Gastrocnemius medialis (tissue), 4 donors: ENCODE measurements at regions not wholly inside any gene's neighbourhood (a gene's known extent, or its start where the extent isn't known, plus 50 kb on each side); places are given as distances from the start of the nearest gene placed in this dataset.

Source experiments
- ATAC-seq, 2 donors: fragments of 150-250 bp; one replicate each; pipeline ENCODE4 v1.9.1; 2016
- DNase-seq, 2 donors: peaks; one replicate each; pipeline ENCODE4 v3.0.0-alpha.2; 2019
- H3K27ac ChIP-seq, 4 donors: fragments of 200-600 bp; sonication (generic); 1 replicate in 1 of 4; 2 replicates in 3 of 4; pipeline ENCODE4 v1.5.1; 2016 to 2018; ENCODE audit warnings: mild to moderate bottlenecking in 2 of 4, moderate library complexity in 1 of 4
- H3K27me3 ChIP-seq, 3 donors: fragments of 200-600 bp; sonication (generic) in 2 of 3; 1 replicate in 1 of 3; 2 replicates in 2 of 3; pipeline versions ENCODE4 v1.5.1 to v1.6.0; 2016 to 2019; ENCODE audit warnings: mild to moderate bottlenecking in 1 of 3, moderate library complexity in 1 of 3
- H3K36me3 ChIP-seq, 2 donors: fragments of 200-600 bp; sonication (generic) in 1 of 2; one replicate each; pipeline ENCODE4 v1.5.1; 2017 to 2018
- H3K4me1 ChIP-seq, 2 donors: fragments of 200-600 bp; sonication (generic) in 1 of 2; one replicate each; pipeline ENCODE4 v1.5.1; 2016 to 2017; ENCODE audit warnings: mild to moderate bottlenecking in 2 of 2
- H3K4me3 ChIP-seq, 4 donors: fragments of 200-600 bp; sonication (generic) in 3 of 4; 1 replicate in 1 of 4; 2 replicates in 3 of 4; pipeline ENCODE4 v1.5.1; 2016 to 2019; ENCODE audit warnings: mild to moderate bottlenecking in 2 of 4
- H3K9me3 ChIP-seq, 3 donors: fragments of 200-600 bp; sonication (generic) in 2 of 3; 1 replicate in 1 of 3; 2 replicates in 2 of 3; pipeline ENCODE4 v1.5.1; 2016 to 2019
- POLR2A ChIP-seq, 2 donors: fragments of 450-650 bp; IDR thresholded peaks; one replicate each; pipeline ENCODE4 v1.6.1; 2017; ENCODE audit warnings: antibody characterized with exemption in 2 of 2, mild to moderate bottlenecking in 2 of 2, moderate library complexity in 2 of 2
- in situ Hi-C, 4 donors: fragments of 200-750 bp; cut with MboI; loops; one replicate each; pipeline versions ENCODE4 v1.15.0 to v1.8.0; 2017; ENCODE audit warnings: low sequenced_read_pairs in 4 of 4
- intact Hi-C: fragments of 100-400 bp; cut with DNase I; formaldehyde crosslinking; loops from one replicate; pipeline ENCODE4 v1.15.1; 2023; ENCODE audit warnings: low total_unique reads
- TF ChIP-seq, protein P1 (sequence below), 5 experiments: fragments of 450-650 bp in 3 of 5; fragments of 200-600 bp in 2 of 5; sonication (generic) in 2 of 5; IDR thresholded peaks in 4 of 5; conservative IDR thresholded peaks in 1 of 5; 1 replicate in 4 of 5; 2 replicates in 1 of 5; pipeline ENCODE4 v1.5.1; 2016 to 2019; ENCODE audit warnings: antibody characterized with exemption in 5 of 5, mild to moderate bottlenecking in 3 of 5, moderate library complexity in 3 of 5

DNA sequence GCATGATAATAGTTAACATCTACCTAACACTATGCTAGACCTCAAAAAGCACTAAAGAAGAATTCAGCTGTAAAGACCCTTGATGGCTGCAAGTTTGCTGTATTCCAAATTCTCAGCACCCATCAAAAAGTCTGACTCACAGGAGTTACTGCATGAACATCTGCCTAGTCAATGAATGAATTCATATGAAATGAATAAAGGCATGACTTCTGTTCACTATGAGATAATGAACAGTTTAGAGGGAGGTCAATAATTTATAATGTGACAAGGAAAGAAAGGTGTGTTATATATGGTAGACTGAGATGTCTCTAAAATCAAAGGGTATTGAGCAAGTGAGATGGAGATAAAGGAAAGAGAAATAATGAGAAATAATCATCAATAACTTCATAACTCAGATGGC lies 508.2 kb upstream of the TGFBR2 start:
- H3K9me3 ChIP-seq, result no peaks in the 10 kb centered on the region
- in situ Hi-C loops (no loop called here), intact Hi-C loops (no loop called here)
- TF ChIP-seq POLR2A (IDR thresholded peaks at IDR 0.05), result no peak
- TF ChIP-seq, protein P1, sequence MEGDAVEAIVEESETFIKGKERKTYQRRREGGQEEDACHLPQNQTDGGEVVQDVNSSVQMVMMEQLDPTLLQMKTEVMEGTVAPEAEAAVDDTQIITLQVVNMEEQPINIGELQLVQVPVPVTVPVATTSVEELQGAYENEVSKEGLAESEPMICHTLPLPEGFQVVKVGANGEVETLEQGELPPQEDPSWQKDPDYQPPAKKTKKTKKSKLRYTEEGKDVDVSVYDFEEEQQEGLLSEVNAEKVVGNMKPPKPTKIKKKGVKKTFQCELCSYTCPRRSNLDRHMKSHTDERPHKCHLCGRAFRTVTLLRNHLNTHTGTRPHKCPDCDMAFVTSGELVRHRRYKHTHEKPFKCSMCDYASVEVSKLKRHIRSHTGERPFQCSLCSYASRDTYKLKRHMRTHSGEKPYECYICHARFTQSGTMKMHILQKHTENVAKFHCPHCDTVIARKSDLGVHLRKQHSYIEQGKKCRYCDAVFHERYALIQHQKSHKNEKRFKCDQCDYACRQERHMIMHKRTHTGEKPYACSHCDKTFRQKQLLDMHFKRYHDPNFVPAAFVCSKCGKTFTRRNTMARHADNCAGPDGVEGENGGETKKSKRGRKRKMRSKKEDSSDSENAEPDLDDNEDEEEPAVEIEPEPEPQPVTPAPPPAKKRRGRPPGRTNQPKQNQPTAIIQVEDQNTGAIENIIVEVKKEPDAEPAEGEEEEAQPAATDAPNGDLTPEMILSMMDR (IDR thresholded peaks at IDR 0.05 in 4 of 5, conservative IDR thresholded peaks at IDR 0.05 in 1 of 5), result no peak
- no peaks in the 10 kb centered on the region for H3K4me1 ChIP-seq
- ATAC-seq (no peak), DNase-seq (no peak)
- H3K27me3 ChIP-seq, result no peaks in the 10 kb centered on the region
- no peak overlapping the region for H3K27ac ChIP-seq
- no peaks in the 10 kb centered on the region for H3K36me3 ChIP-seq
- no peak overlapping the region for H3K4me3 ChIP-seq

DNA sequence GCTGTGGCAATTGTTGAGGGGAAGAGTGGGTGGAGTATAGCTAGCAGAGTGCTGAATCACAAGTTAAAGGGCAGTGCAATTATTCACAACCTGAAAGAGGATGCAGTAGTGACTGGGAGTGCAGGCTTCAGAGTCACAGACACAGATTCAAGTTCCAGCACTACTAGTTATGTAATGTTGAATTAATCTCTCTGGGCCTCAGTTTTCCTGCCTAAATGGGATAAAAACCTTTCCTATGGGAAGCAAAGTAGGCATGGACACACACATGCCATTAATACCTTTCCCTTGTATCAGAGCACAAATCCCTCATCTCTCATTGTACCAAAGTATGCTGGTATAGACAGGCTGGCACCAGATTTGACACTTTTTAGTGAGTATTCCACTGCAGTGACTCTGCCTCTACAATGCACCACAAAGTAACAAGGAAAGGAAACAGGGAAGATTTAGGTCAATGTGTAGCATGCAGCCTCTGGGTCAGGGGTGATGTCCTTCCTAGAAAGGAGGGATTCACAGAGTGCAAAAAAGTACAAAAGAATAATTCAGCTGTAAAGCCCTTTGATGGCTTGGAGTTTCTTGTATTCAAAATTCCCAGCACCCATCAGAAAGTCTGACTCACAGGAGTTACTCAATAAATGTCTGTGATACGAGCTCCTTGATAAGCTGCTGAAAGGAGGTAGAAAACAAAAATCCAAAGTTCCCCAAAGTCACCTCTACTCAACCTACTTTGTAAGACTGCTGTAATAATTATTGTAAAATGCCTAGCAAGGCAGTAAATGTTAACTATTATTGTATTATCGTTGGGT lies 507.5 kb upstream of the TGFBR2 start:
- no peaks in the 10 kb centered on the region for H3K4me1 ChIP-seq
- no peak overlapping the region for H3K4me3 ChIP-seq
- no peak for ATAC-seq
- H3K9me3 ChIP-seq, result no peaks in the 10 kb centered on the region
- H3K36me3 ChIP-seq, result no peaks in the 10 kb centered on the region
- in situ Hi-C loops, result no loop called here
- intact Hi-C loops, result no loop called here
- no peak for DNase-seq
- TF ChIP-seq, protein P1 (IDR thresholded peaks at IDR 0.05 in 4 of 5, conservative IDR thresholded peaks at IDR 0.05 in 1 of 5), result no peak
- TF ChIP-seq POLR2A (IDR thresholded peaks at IDR 0.05), result no peak
- H3K27me3 ChIP-seq, result no peaks in the 10 kb centered on the region
- H3K27ac ChIP-seq, result no peak overlapping the region

DNA sequence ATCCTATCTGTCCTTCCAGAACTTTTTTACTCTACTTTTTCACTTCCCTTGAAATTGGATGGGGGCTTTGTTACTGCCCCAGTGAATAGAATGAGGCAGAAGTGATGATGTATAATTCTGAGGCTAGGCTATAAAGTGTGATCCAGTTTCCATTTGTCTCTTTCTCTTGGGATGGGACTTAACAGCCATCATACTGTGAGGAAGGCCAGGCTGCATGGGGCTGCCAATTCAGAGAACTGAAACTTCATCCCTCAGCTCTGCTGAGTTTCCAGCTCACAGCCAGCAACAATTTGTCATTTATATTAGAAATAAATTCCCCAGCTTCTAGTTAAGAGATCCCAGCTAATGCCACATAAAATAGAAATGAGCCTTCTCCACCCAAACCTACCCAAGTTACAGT lies 504.0 kb upstream of the TGFBR2 start:
- TF ChIP-seq, protein P1 (IDR thresholded peaks at IDR 0.05 in 4 of 5, conservative IDR thresholded peaks at IDR 0.05 in 1 of 5), result no peak
- no peak for TF ChIP-seq POLR2A (IDR thresholded peaks at IDR 0.05)
- DNase-seq, result no peak
- Histone ChIP-seq H3K36me3 (no peaks in the 10 kb centered on the region), H3K27ac (no peak overlapping the region), H3K4me3 (no peak overlapping the region), H3K9me3 (no peaks in the 10 kb centered on the region), H3K4me1 (no peaks in the 10 kb centered on the region), H3K27me3 (no peaks in the 10 kb centered on the region)
- intact Hi-C loops (no loop called here), in situ Hi-C loops (no loop called here)
- ATAC-seq, result no peak

DNA sequence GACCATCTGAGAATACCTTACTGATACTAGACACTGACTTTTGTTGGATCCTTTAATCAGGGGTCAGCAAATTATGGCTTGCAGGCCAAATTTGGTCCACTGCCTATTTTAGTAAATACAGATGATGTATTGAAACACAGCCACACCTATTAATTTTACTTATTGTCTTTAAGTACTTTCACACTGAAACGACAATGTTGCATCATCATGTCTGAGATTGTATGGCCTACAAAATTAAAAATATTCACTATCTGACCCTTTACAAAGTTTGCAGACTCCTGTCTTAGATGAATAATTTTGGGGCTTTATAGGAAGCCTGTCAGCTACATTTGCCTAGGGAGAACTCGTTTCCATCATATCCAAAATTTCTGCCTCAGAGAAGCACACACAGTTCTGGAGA lies 503.2 kb upstream of the TGFBR2 start:
- H3K9me3 ChIP-seq, result no peaks in the 10 kb centered on the region
- DNase-seq (no peak), ATAC-seq (no peak)
- no peaks in the 10 kb centered on the region for H3K4me1 ChIP-seq
- TF ChIP-seq POLR2A (IDR thresholded peaks at IDR 0.05), result no peak
- TF ChIP-seq, protein P1 (IDR thresholded peaks at IDR 0.05 in 4 of 5, conservative IDR thresholded peaks at IDR 0.05 in 1 of 5), result no peak
- in situ Hi-C loops, result no loop called here
- H3K4me3 ChIP-seq, result no peak overlapping the region
- no peak overlapping the region for H3K27ac ChIP-seq
- H3K36me3 ChIP-seq, result no peaks in the 10 kb centered on the region
- intact Hi-C loops, result no loop called here
- H3K27me3 ChIP-seq, result no peaks in the 10 kb centered on the region

DNA sequence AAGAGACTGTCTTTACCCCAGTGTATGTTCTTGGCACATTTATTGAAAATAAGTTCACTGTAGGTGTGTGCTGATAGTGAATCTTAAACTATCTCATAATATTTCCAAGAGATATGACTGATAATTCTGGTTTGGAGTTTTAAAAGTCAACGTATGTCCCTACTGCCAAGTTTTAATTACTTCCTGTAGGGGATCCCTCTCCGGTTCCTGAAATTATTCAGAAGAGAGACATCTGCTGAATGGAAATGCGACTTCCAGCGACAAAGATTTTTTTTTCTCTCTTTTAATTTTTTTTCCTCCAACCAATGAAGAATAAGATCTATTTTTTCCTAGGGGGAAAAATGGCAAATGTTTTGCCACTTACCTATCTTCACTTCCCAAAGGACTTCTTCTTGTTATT lies 498.9 kb upstream of the TGFBR2 start:
- in situ Hi-C loops (no loop called here), intact Hi-C loops (no loop called here)
- Histone ChIP-seq H3K9me3 (no peaks in the 10 kb centered on the region), H3K4me1 (no peaks in the 10 kb centered on the region), H3K27ac (no peak overlapping the region), H3K4me3 (no peak overlapping the region), H3K27me3 (no peaks in the 10 kb centered on the region), H3K36me3 (no peaks in the 10 kb centered on the region)
- ATAC-seq (no peak), DNase-seq (no peak)
- TF ChIP-seq, protein P1 (IDR thresholded peaks at IDR 0.05 in 4 of 5, conservative IDR thresholded peaks at IDR 0.05 in 1 of 5), result no peak
- no peak for TF ChIP-seq POLR2A (IDR thresholded peaks at IDR 0.05)
